Adrenal gland (tissue), 9 donors: ENCODE measurements at regions not wholly inside any gene's neighbourhood (a gene's known extent, or its start where the extent isn't known, plus 50 kb on each side); places are given as distances from the start of the nearest gene placed in this dataset.

Experiments
- DNase-seq, 7 donors: peaks; one replicate each; pipeline ENCODE4 v3.0.0-alpha.2; 2019 to 2020
- H3K27ac ChIP-seq, 5 donors: fragments of 200-600 bp; sonication (generic) in 4 of 5; 1 replicate in 3 of 5; 2 replicates in 2 of 5; pipeline versions ENCODE4 v1.5.1 to v1.8.0; 2016 to 2020; ENCODE audit warnings: mild to moderate bottlenecking in 1 of 5
- H3K27me3 ChIP-seq: fragments of 200-600 bp; 2 replicates; pipeline ENCODE4 v1.8.0; 2021
- H3K36me3 ChIP-seq, 2 donors: fragments of 200-600 bp; replicated peaks in 1 of 2; 1 replicate in 1 of 2; 2 replicates in 1 of 2; pipeline versions ENCODE4 v1.5.1 to v1.8.0; 2018 to 2022
- H3K4me1 ChIP-seq, 2 donors: fragments of 200-600 bp; replicated peaks in 1 of 2; 1 replicate in 1 of 2; 2 replicates in 1 of 2; pipeline versions ENCODE4 v1.5.1 to v1.8.0; 2018 to 2021
- H3K4me3 ChIP-seq, 4 donors: fragments of 200-600 bp; sonication (generic) in 3 of 4; one replicate each; pipeline ENCODE4 v1.5.1; 2016 to 2018
- H3K9me3 ChIP-seq, 3 donors: fragments of 200-600 bp; sonication (generic) in 1 of 3; replicated peaks in 1 of 3; 1 replicate in 2 of 3; 2 replicates in 1 of 3; pipeline versions ENCODE4 v1.5.1 to v1.8.0; 2016 to 2021
- POLR2A ChIP-seq, 2 donors: fragments of 450-650 bp; IDR thresholded peaks; one replicate each; pipeline ENCODE4 v1.6.1; 2017; ENCODE audit warnings: antibody characterized with exemption in 2 of 2, mild to moderate bottlenecking in 2 of 2, moderate library complexity in 1 of 2
- WGBS, 4 donors: extraction: QIAGEN DNeasy Blood & Tissue Kit in 2 of 4; methylation state at CpG; one replicate each; pipeline versions ENCODE4 v1.1.5 to v1.1.7; 2013 to 2017; 5-methylcytosine and 5-hydroxymethylcytosine counted together
- intact Hi-C, 2 donors: fragments of 100-400 bp; cut with DNase I; formaldehyde crosslinking; loops; one replicate each; pipeline versions ENCODE4 v1.14.1 to v1.15.0; 2022 to 2023
- TF ChIP-seq, protein P1 (sequence below), 6 experiments: fragments of 450-650 bp in 4 of 6; fragments of 200-600 bp in 2 of 6; sonication (generic) in 1 of 6; IDR thresholded peaks; 1 replicate in 5 of 6; 2 replicates in 1 of 6; pipeline versions ENCODE4 v1.5.1 to v1.8.0; 2016 to 2021; ENCODE audit warnings: antibody characterized with exemption in 6 of 6, mild to moderate bottlenecking in 2 of 6, moderate library complexity in 1 of 6
- donor health status: healthy with polysubstance abuse.
- donor health status: Bipolar disorder and iron deficiency.
- donor health status: DM: yes; HTN: yes; CAD: no.
- donor health status: DM: no; HTN: no; CAD: no.
- donor health status: DM: no; HTN: no; CAD: no.

DNA sequence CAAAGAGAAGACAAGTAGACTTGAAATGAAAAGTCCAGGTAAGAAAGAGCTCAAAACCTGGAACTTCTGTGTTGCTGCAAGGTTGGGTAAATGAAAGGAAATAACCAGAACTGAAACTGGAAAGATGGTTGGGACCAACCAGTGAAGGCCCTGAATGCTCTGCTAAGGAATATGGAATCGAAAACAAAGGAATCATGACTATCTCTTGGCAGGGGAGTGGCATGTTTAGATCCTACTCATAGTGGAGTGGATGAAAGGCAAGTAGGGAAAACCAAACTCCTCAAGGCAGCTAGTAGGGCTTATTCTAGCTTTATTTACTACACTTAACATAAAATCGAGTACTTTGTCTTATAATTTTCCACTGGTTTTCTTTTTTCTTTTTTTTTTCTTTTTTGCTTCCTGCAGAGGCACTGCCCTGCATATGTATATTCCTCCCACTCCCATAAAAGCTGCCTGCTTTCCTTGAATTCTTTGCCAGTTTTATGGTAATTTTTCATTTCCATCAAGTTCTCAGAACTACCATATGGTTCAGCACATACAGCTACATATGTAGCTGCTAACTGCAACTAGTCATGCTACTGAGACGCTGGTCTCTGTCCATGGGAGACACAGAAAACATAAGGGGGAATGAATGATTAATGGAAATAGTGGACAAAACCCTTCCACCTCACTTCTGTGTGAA, 247.1 kb upstream of the TMTC1 start:
- H3K27me3 ChIP-seq = no peaks in the 10 kb centered on the region
- no peaks in the 10 kb centered on the region for H3K9me3 ChIP-seq
- H3K4me1 ChIP-seq = no peaks in the 10 kb centered on the region
- intact Hi-C loops = no loop called here
- 65 to 75% (median 72%) methylated on average over 3 of the region's 3 CpGs for WGBS, 4 donors
- H3K4me3 ChIP-seq = no peak overlapping the region
- DNase-seq = no peak
- TF ChIP-seq, protein P1, sequence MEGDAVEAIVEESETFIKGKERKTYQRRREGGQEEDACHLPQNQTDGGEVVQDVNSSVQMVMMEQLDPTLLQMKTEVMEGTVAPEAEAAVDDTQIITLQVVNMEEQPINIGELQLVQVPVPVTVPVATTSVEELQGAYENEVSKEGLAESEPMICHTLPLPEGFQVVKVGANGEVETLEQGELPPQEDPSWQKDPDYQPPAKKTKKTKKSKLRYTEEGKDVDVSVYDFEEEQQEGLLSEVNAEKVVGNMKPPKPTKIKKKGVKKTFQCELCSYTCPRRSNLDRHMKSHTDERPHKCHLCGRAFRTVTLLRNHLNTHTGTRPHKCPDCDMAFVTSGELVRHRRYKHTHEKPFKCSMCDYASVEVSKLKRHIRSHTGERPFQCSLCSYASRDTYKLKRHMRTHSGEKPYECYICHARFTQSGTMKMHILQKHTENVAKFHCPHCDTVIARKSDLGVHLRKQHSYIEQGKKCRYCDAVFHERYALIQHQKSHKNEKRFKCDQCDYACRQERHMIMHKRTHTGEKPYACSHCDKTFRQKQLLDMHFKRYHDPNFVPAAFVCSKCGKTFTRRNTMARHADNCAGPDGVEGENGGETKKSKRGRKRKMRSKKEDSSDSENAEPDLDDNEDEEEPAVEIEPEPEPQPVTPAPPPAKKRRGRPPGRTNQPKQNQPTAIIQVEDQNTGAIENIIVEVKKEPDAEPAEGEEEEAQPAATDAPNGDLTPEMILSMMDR (IDR thresholded peaks at IDR 0.05) = no peak
- TF ChIP-seq POLR2A (IDR thresholded peaks at IDR 0.05) = no peak
- H3K27ac ChIP-seq = no peak overlapping the region
- no peaks in the 10 kb centered on the region for H3K36me3 ChIP-seq

- DNase-seq = no peak
- Histone ChIP-seq H3K4me1 (no peaks in the 10 kb centered on the region), H3K9me3 (no peaks in the 10 kb centered on the region), H3K27me3 (no peaks in the 10 kb centered on the region), H3K36me3 (no peaks in the 10 kb centered on the region), H3K4me3 (no peak overlapping the region), H3K27ac (no peak overlapping the region)
- 83 to 88% (median 86%) methylated on average over 2 of the region's 2 CpGs for whole genome bisulfite sequencing, 4 donors
- intact Hi-C loops = no loop called here
- no peak for TF ChIP-seq POLR2A (IDR thresholded peaks at IDR 0.05)
Measured at GRCh38 chr12:30026621-30027234, 243.0 kb upstream of the TMTC1 start.

DNA sequence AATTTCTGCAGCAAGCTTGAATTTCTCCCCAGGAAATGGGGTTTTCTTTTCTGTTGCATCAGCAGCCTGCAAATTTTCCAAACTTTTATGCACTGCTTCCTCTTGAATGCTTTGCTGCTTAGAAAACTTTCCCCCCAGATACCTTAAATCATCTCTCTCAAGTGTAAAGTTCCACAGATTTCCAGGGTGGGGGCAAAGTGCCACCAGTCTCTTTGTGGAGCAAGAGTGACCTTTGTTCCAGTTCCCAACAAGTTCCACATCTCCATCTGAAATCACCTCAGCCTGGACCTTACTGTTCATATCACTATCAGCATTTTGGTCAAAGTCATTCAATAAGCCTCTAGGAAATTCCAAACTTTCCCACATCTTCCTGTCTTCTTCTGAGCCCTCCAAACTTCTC, 241.6 kb upstream of the TMTC1 start:
- H3K4me3 ChIP-seq = no peak overlapping the region
- intact Hi-C loops = no loop called here
- no peaks in the 10 kb centered on the region for H3K36me3 ChIP-seq
- TF ChIP-seq, protein P1 (IDR thresholded peaks at IDR 0.05) = no peak
- no peak for TF ChIP-seq POLR2A (IDR thresholded peaks at IDR 0.05)
- H3K9me3 ChIP-seq = no peaks in the 10 kb centered on the region
- no peak for DNase-seq
- no peaks in the 10 kb centered on the region for H3K27me3 ChIP-seq
- no peak overlapping the region for H3K27ac ChIP-seq
- H3K4me1 ChIP-seq = no peaks in the 10 kb centered on the region

- no peak for DNase-seq
- no peaks in the 10 kb centered on the region for H3K9me3 ChIP-seq
- TF ChIP-seq, protein P1 (IDR thresholded peaks at IDR 0.05) = no peak
- no peak for TF ChIP-seq POLR2A (IDR thresholded peaks at IDR 0.05)
- H3K4me3 ChIP-seq = no peak overlapping the region
- no peaks in the 10 kb centered on the region for H3K27me3 ChIP-seq
- WGBS, 4 donors = 50 to 72% (median 62%) methylated on average over 2 of the region's 2 CpGs
- no peaks in the 10 kb centered on the region for H3K36me3 ChIP-seq
- intact Hi-C loops = no loop called here
- H3K4me1 ChIP-seq = no peaks in the 10 kb centered on the region
- H3K27ac ChIP-seq = no peak overlapping the region
Measured at GRCh38 chr12:30023186-30023585, 239.4 kb upstream of the TMTC1 start.
